Activated CD8-positive, alpha-beta T cell treated with anti-CD3 and anti-CD28 coated beads, Interleukin-2, amount 10 ng/mL, durations not matched to agents 7 days and 5 days (primary cell): ENCODE measurements at regions not wholly inside any gene's neighbourhood (a gene's known extent, or its start where the extent isn't known, plus 50 kb on each side); places are given as distances from the start of the nearest gene placed in this dataset.

Source experiments
- ATAC-seq: fragments of 150-1000 bp; cut with Tn5 transposase; one replicate; pipeline ENCODE4 v1.10.0; 2021; ENCODE audit warnings: moderate library complexity
- CTCF ChIA-PET: fragments of 350-600 bp; sonication (Branson Sonifier 250); formaldehyde crosslinking; loops from one replicate; lab custom pipeline; 2021; ENCODE audit warnings: antibody characterized with exemption; lab: Charles Lee
- POLR2A ChIA-PET: fragments of 350-600 bp; sonication (Branson Sonifier 250); formaldehyde crosslinking; loops from one replicate; lab custom pipeline; 2021; ENCODE audit warnings: antibody characterized with exemption; lab: Charles Lee
- DNase-seq: peaks from one replicate; pipeline ENCODE4 v3.0.0-alpha.2; 2020
- H3K27ac Mint-ChIP-seq: one replicate; pipeline ENCODE4 v1.8.0; 2021; ENCODE audit warnings: mild to moderate bottlenecking, mixed read lengths
- H3K27me3 Mint-ChIP-seq: one replicate; pipeline ENCODE4 v1.8.0; 2021; ENCODE audit warnings: low read depth, mixed read lengths
- H3K36me3 Mint-ChIP-seq: one replicate; pipeline ENCODE4 v1.8.0; 2021; ENCODE audit warnings: low read depth, mixed read lengths
- H3K4me1 Mint-ChIP-seq: one replicate; pipeline ENCODE4 v1.8.0; 2021; ENCODE audit warnings: low read depth, mixed read lengths
- H3K4me3 Mint-ChIP-seq: one replicate; pipeline ENCODE4 v1.8.0; 2021; ENCODE audit warnings: mild to moderate bottlenecking, mixed read lengths
- H3K9me3 Mint-ChIP-seq: one replicate; pipeline ENCODE4 v1.8.0; 2022; ENCODE audit warnings: mixed read lengths; ENCODE audit not compliant: insufficient read depth

- Mint-ChIP-seq H3K4me1 (no peaks in the 10 kb centered on the region), H3K27ac (no peak overlapping the region), H3K4me3 (no peak overlapping the region), H3K9me3 (peaks cover 5% of the 10 kb centered on the region), H3K36me3 (no peaks in the 10 kb centered on the region), H3K27me3 (no peaks in the 10 kb centered on the region)
- no peak for DNase-seq
- ChIA-PET CTCF (no interaction called here), POLR2A (no interaction called here)
- no peak for ATAC-seq
Observed at GRCh38 chr14:42673963-42674362, 1067.3 kb downstream of the LRFN5 start.

- DNase-seq (no peak), ATAC-seq (no peak)
- CTCF ChIA-PET = no interaction called here
Observed at GRCh38 chr14:42671636-42672035, 1065.0 kb downstream of the LRFN5 start.

GRCh38 chr14:42665083-42665482 is 1058.4 kb downstream of the LRFN5 start:
- Mint-ChIP-seq H3K27ac (no peak overlapping the region), H3K4me1 (no peaks in the 10 kb centered on the region), H3K4me3 (no peak overlapping the region), H3K36me3 (no peaks in the 10 kb centered on the region), H3K9me3 (peaks cover 9% of the 10 kb centered on the region), H3K27me3 (no peaks in the 10 kb centered on the region)
- no peak for DNase-seq
- ChIA-PET POLR2A (no interaction called here), CTCF (no interaction called here)
- no peak for ATAC-seq

More at GRCh38 chr14:42671636-42672035, 1065.0 kb downstream of the LRFN5 start:
- Mint-ChIP-seq H3K36me3 (no peaks in the 10 kb centered on the region), H3K4me1 (no peaks in the 10 kb centered on the region), H3K27ac (no peak overlapping the region), H3K9me3 (peaks cover 9% of the 10 kb centered on the region), H3K4me3 (no peak overlapping the region), H3K27me3 (no peaks in the 10 kb centered on the region)
- POLR2A ChIA-PET = no interaction called here

GRCh38 chr14:42664190-42664589 is 1057.5 kb downstream of the LRFN5 start:
- Mint-ChIP-seq H3K27ac (no peak overlapping the region), H3K27me3 (no peaks in the 10 kb centered on the region), H3K36me3 (no peaks in the 10 kb centered on the region), H3K4me3 (no peak overlapping the region), H3K4me1 (no peaks in the 10 kb centered on the region), H3K9me3 (peaks cover 8% of the 10 kb centered on the region)
- DNase-seq (no peak), ATAC-seq (no peak)
- CTCF ChIA-PET = no interaction called here
- POLR2A ChIA-PET = no interaction called here

GRCh38 chr14:42654707-42655106 is 1048.0 kb downstream of the LRFN5 start:
- POLR2A ChIA-PET = interaction anchor here (0.6 kb wide), 1 partner anchor 134 kb away, joined by 3 read pairs; no protein-coding TSS in a partner anchor
- H3K4me1 Mint-ChIP-seq = no peaks in the 10 kb centered on the region

GRCh38 chr14:42642787-42643186 is 1036.1 kb downstream of the LRFN5 start:
- Mint-ChIP-seq H3K27ac (no peak overlapping the region), H3K27me3 (no peaks in the 10 kb centered on the region), H3K9me3 (peaks cover 13% of the 10 kb centered on the region), H3K4me3 (no peak overlapping the region), H3K36me3 (no peaks in the 10 kb centered on the region), H3K4me1 (no peaks in the 10 kb centered on the region)
- CTCF ChIA-PET = no interaction called here
- POLR2A ChIA-PET = no interaction called here
- ATAC-seq (no peak), DNase-seq (no peak)

More at GRCh38 chr14:42654707-42655106, 1048.0 kb downstream of the LRFN5 start:
- H3K9me3 Mint-ChIP-seq = peaks cover 6% of the 10 kb centered on the region
- no peak overlapping the region for H3K27ac Mint-ChIP-seq
- CTCF ChIA-PET = no interaction called here
- H3K27me3 Mint-ChIP-seq = no peaks in the 10 kb centered on the region
- no peak for DNase-seq
- no peak overlapping the region for H3K4me3 Mint-ChIP-seq
- no peak for ATAC-seq
- H3K36me3 Mint-ChIP-seq = no peaks in the 10 kb centered on the region

GRCh38 chr14:42633504-42634095 is 1026.9 kb downstream of the LRFN5 start:
- Mint-ChIP-seq H3K4me3 (no peak overlapping the region), H3K4me1 (no peaks in the 10 kb centered on the region), H3K27me3 (no peaks in the 10 kb centered on the region), H3K27ac (no peak overlapping the region), H3K36me3 (no peaks in the 10 kb centered on the region), H3K9me3 (peaks cover 6% of the 10 kb centered on the region)
- ATAC-seq (no peak), DNase-seq (no peak)
- POLR2A ChIA-PET = no interaction called here
- CTCF ChIA-PET = no interaction called here

- Mint-ChIP-seq H3K36me3 (no peaks in the 10 kb centered on the region), H3K27me3 (no peaks in the 10 kb centered on the region), H3K4me3 (no peak overlapping the region), H3K9me3 (peaks cover 6% of the 10 kb centered on the region), H3K4me1 (no peaks in the 10 kb centered on the region), H3K27ac (no peak overlapping the region)
- DNase-seq = no peak
- POLR2A ChIA-PET = no interaction called here
- no peak for ATAC-seq
- CTCF ChIA-PET = no interaction called here
Observed at GRCh38 chr14:42629553-42629952, 1022.9 kb downstream of the LRFN5 start.

- Mint-ChIP-seq H3K27ac (no peak overlapping the region), H3K4me3 (no peak overlapping the region), H3K4me1 (no peaks in the 10 kb centered on the region), H3K9me3 (peaks cover 1% of the 10 kb centered on the region), H3K27me3 (no peaks in the 10 kb centered on the region), H3K36me3 (no peaks in the 10 kb centered on the region)
- CTCF ChIA-PET = no interaction called here
- no peak for DNase-seq
- POLR2A ChIA-PET = no interaction called here
- no peak for ATAC-seq
Observed at GRCh38 chr14:42628602-42629001, 1021.9 kb downstream of the LRFN5 start.

- no peak overlapping the region for H3K27ac Mint-ChIP-seq
- no peaks in the 10 kb centered on the region for H3K36me3 Mint-ChIP-seq
- no peaks in the 10 kb centered on the region for H3K27me3 Mint-ChIP-seq
- no peaks in the 10 kb centered on the region for H3K9me3 Mint-ChIP-seq
- ATAC-seq (no peak), DNase-seq (no peak)
- ChIA-PET CTCF (no interaction called here), POLR2A (no interaction called here)
- no peaks in the 10 kb centered on the region for H3K4me1 Mint-ChIP-seq
- no peak overlapping the region for H3K4me3 Mint-ChIP-seq
Observed at GRCh38 chr14:42626986-42627385, 1020.3 kb downstream of the LRFN5 start.

GRCh38 chr14:42624980-42625761 is 1018.5 kb downstream of the LRFN5 start:
- Mint-ChIP-seq H3K36me3 (no peaks in the 10 kb centered on the region), H3K27ac (no peak overlapping the region), H3K27me3 (no peaks in the 10 kb centered on the region), H3K4me3 (no peak overlapping the region), H3K4me1 (no peaks in the 10 kb centered on the region), H3K9me3 (no peaks in the 10 kb centered on the region)
- ATAC-seq (no peak), DNase-seq (no peak)
- CTCF ChIA-PET = interaction anchor here (0.6 kb wide), 1 partner anchor 99 kb away, joined by 3 read pairs; no protein-coding TSS in a partner anchor
- POLR2A ChIA-PET = no interaction called here

GRCh38 chr14:42617005-42617404 is 1010.3 kb downstream of the LRFN5 start:
- H3K4me3 Mint-ChIP-seq = no peak overlapping the region
- no peaks in the 10 kb centered on the region for H3K4me1 Mint-ChIP-seq
- ATAC-seq (no peak), DNase-seq (no peak)
- CTCF ChIA-PET = no interaction called here
- peaks cover 13% of the 10 kb centered on the region for H3K9me3 Mint-ChIP-seq
- H3K27me3 Mint-ChIP-seq = no peaks in the 10 kb centered on the region
- no peaks in the 10 kb centered on the region for H3K36me3 Mint-ChIP-seq
- no peak overlapping the region for H3K27ac Mint-ChIP-seq
- POLR2A ChIA-PET = no interaction called here
